GM12878 (cell line): ENCODE measurements at regions not wholly inside any gene's neighbourhood (a gene's known extent, or its start where the extent isn't known, plus 50 kb on each side); places are given as distances from the start of the nearest gene placed in this dataset.

Source experiments
- ATAC-seq: fragments of 200-7000 bp; cut with Tn5 transposase; 3 replicates; pipeline ENCODE4 v1.9.1; 2020; ENCODE audit warnings: mild to moderate bottlenecking, moderate library complexity
- BruUV-seq: library from RNA; stranded (reverse); fragments of 400-500 nt; replicated peaks from 2 replicates; lab custom pipeline; 2021; lab: Mats Ljungman, UMichigan
- CTCF ChIA-PET: fragments of 300-600 bp; sonication (Branson Sonifier 250); formaldehyde crosslinking; extraction: SDS; loops from one replicate; lab custom pipeline; 2021; ENCODE audit warnings: inconsistent platforms; lab: Yijun Ruan, JAX
- POLR2A ChIA-PET: fragments of 350-600 bp; formaldehyde crosslinking; extraction: SDS; loops from one replicate; lab custom pipeline; 2021; ENCODE audit warnings: inconsistent platforms; lab: Charles Lee
- RAD21 ChIA-PET: fragments of 300-600 bp; sonication (Branson Sonifier 250); formaldehyde crosslinking; loops from one replicate; lab custom pipeline; 2023; ENCODE audit warnings: antibody characterized with exemption; ENCODE audit not compliant: unreplicated experiment; lab: Charles Lee
- SMC1A ChIA-PET: fragments of 300-600 bp; sonication (Branson Sonifier 250); formaldehyde crosslinking; loops from one replicate; lab custom pipeline; 2023; ENCODE audit not compliant: unreplicated experiment, uncharacterized antibody; lab: Charles Lee
- DNase-seq: peaks from one replicate; pipeline ENCODE4 v3.0.0-alpha.2; 2011; ENCODE audit warnings: low read depth, low spot score
- FAIRE-seq: peaks from 3 replicates; lab custom pipeline; 2011; peaks lifted over from hg19 to GRCh38; lab: Jason Lieb, UNC
- H2AFZ ChIP-seq: 2 replicates; pipeline ENCODE4 v1.6.0; 2011; ENCODE audit warnings: low read depth, low read length, control low read depth; ENCODE audit not compliant: control insufficient read depth
- H3K27ac ChIP-seq: 2 replicates; pipeline ENCODE4 v1.5.1; 2011; ENCODE audit warnings: control low read depth; ENCODE audit not compliant: control insufficient read depth, insufficient read depth
- H3K27me3 ChIP-seq, 2 experiments: replicated peaks in 1 of 2; 2 replicates each; pipeline versions ENCODE4 v1.6.0 to v1.6.1; 2011; ENCODE audit warnings: low read length in 1 of 2; ENCODE audit not compliant: control insufficient read depth in 2 of 2, insufficient read depth in 2 of 2
- H3K36me3 ChIP-seq, 2 experiments: 2 replicates each; pipeline ENCODE4 v1.5.1; 2011; ENCODE audit warnings: low read length in 1 of 2; ENCODE audit not compliant: control insufficient read depth in 2 of 2, insufficient read depth in 2 of 2
- H3K4me1 ChIP-seq: 2 replicates; pipeline ENCODE4 v1.6.1; 2011; ENCODE audit warnings: mild to moderate bottlenecking, low read length, moderate library complexity, mixed read lengths; ENCODE audit not compliant: control insufficient read depth, insufficient read depth
- H3K4me2 ChIP-seq: 2 replicates; pipeline ENCODE4 v1.6.0; 2011; ENCODE audit warnings: control low read depth; ENCODE audit not compliant: control insufficient read depth, insufficient read depth
- H3K4me3 ChIP-seq: fragments of 200-600 bp; sonication (generic); 2 replicates; pipeline ENCODE4 v1.5.1; 2016
- H3K79me2 ChIP-seq: 2 replicates; pipeline ENCODE4 v1.6.0; 2011; ENCODE audit warnings: low read length; ENCODE audit not compliant: control insufficient read depth, insufficient read depth
- H3K9ac ChIP-seq: 2 replicates; pipeline ENCODE4 v1.8.0; 2011; ENCODE audit warnings: low read length, control low read depth, mixed read lengths; ENCODE audit not compliant: control insufficient read depth, insufficient read depth
- H3K9me3 ChIP-seq: replicated peaks from 3 replicates; pipeline ENCODE4 v1.5.1; 2011; ENCODE audit warnings: mild to moderate bottlenecking, low read length; ENCODE audit not compliant: control insufficient read depth, insufficient read depth
- H4K20me1 ChIP-seq: 2 replicates; pipeline ENCODE4 v1.6.0; 2011; ENCODE audit not compliant: control insufficient read depth, insufficient read depth
- BCLAF1 ChIP-seq: fragments of 450-650 bp; IDR thresholded peaks from 2 replicates; pipeline ENCODE4 v1.6.1; 2017; ENCODE audit warnings: antibody characterized with exemption, mild to moderate bottlenecking, moderate library complexity
- BMI1 ChIP-seq: fragments of 450-650 bp; IDR thresholded peaks from 2 replicates; pipeline ENCODE4 v1.6.1; 2016; ENCODE audit warnings: mild to moderate bottlenecking, moderate library complexity, borderline replicate concordance
- CHD4 ChIP-seq: fragments of 200-600 bp; sonication (generic); IDR thresholded peaks from 2 replicates; pipeline ENCODE4 v1.6.1; 2016; ENCODE audit warnings: mild to moderate bottlenecking
- EED ChIP-seq: sonication (generic); IDR thresholded peaks from 2 replicates; pipeline ENCODE4 v1.6.1; 2016; ENCODE audit warnings: antibody characterized with exemption, low read depth
- FOXM1 ChIP-seq: IDR thresholded peaks from 2 replicates; pipeline ENCODE4 v1.6.1; 2012; ENCODE audit warnings: low read depth, mild to moderate bottlenecking, inconsistent platforms, low read length, moderate library complexity
- JUND ChIP-seq: IDR thresholded peaks from 2 replicates; pipeline ENCODE4 v1.6.1; 2012; ENCODE audit warnings: low read depth, mild to moderate bottlenecking, low read length, improper control_type of control experiment, moderate library complexity
- KLF5 ChIP-seq: fragments of 450-650 bp; IDR thresholded peaks from 2 replicates; pipeline ENCODE4 v1.6.1; 2014; ENCODE audit warnings: mild to moderate bottlenecking; ENCODE audit not compliant: partially characterized antibody
- MEF2B ChIP-seq: fragments of 450-650 bp; IDR thresholded peaks from 2 replicates; pipeline ENCODE4 v1.6.1; 2018; ENCODE audit warnings: mild to moderate bottlenecking, moderate library complexity; ENCODE audit not compliant: partially characterized antibody, poor library complexity, severe bottlenecking
- NKRF ChIP-seq: fragments of 450-650 bp; conservative IDR thresholded peaks from 2 replicates; pipeline ENCODE4 v1.6.1; 2017; ENCODE audit warnings: mild to moderate bottlenecking, moderate library complexity
- NR2C2 ChIP-seq: IDR thresholded peaks from 2 replicates; pipeline ENCODE4 v1.6.1; 2011; ENCODE audit warnings: borderline replicate concordance, low read depth; ENCODE audit not compliant: control insufficient read depth, insufficient read length
- SIN3A ChIP-seq: IDR thresholded peaks from 2 replicates; pipeline ENCODE4 v1.6.1; 2012; ENCODE audit warnings: low read depth, low read length, improper control_type of control experiment
- SMC3 ChIP-seq: IDR thresholded peaks from 2 replicates; pipeline ENCODE4 v1.6.1; 2011; ENCODE audit warnings: low read length, improper control_type of control experiment, borderline replicate concordance
- SREBF1 ChIP-seq: IDR thresholded peaks from 2 replicates; pipeline ENCODE4 v1.6.1; 2012; ENCODE audit warnings: mild to moderate bottlenecking, low read length
- SRF ChIP-seq, 2 experiments: IDR thresholded peaks; 2 replicates each; pipeline ENCODE4 v1.6.1; 2011; ENCODE audit warnings: low read depth in 2 of 2, low read length in 2 of 2, mild to moderate bottlenecking in 1 of 2, moderate library complexity in 1 of 2
- STAT1 ChIP-seq: fragments of 450-650 bp; conservative IDR thresholded peaks from 2 replicates; pipeline ENCODE4 v1.6.1; 2014; ENCODE audit warnings: antibody characterized with exemption, mild to moderate bottlenecking
- ZBTB4 ChIP-seq: fragments of 450-650 bp; formaldehyde crosslinking; IDR thresholded peaks from 2 replicates; pipeline ENCODE4 v1.4.0; 2022; ENCODE audit warnings: mild to moderate bottlenecking, moderate library complexity
- ZZZ3 ChIP-seq: IDR thresholded peaks from 2 replicates; pipeline ENCODE4 v1.6.1; 2011; ENCODE audit warnings: low read depth; ENCODE audit not compliant: control insufficient read depth, insufficient read length
- WGBS: methylation state at CpG from one replicate; pipeline ENCODE4 v1.1.6; 2016; ENCODE audit warnings: low lambda C conversion rate; ENCODE audit not compliant: insufficient replicate concordance, insufficient coverage; ENCODE audit errors: missing lambda C conversion rate; 5-methylcytosine and 5-hydroxymethylcytosine counted together
- in situ Hi-C: fragments of 300-500 bp; cut with MboI; formaldehyde crosslinking; loops from 9 replicates; pipeline ENCODE4 v1.14.3; 2018; ENCODE audit warnings: mixed read lengths
- intact Hi-C: fragments of 100-400 bp; cut with micrococcal nuclease; formaldehyde crosslinking; loops from one replicate; pipeline ENCODE4 v1.14.2; 2022; ENCODE audit not compliant: unreplicated experiment
- TF ChIP-seq, protein P1 (sequence below): IDR thresholded peaks from 2 replicates; pipeline ENCODE4 v1.6.1; 2012; ENCODE audit warnings: low read depth, low read length, improper control_type of control experiment

- DNase-seq = no peak
- no peak for ATAC-seq
- Histone ChIP-seq H3K4me1 (no peaks in the 10 kb centered on the region), H3K36me3 (no peaks in the 10 kb centered on the region), H3K27me3 (no peaks in the 10 kb centered on the region; a peak in 1 of 4 replicates), H2AFZ (no peak overlapping the region), H3K79me2 (no peaks in the 10 kb centered on the region)
- no peak for FAIRE-seq
- ChIA-PET RAD21 (no interaction called here), SMC1A (no interaction called here), POLR2A (no interaction called here)
- 21% methylated on average over 3 of the region's 3 CpGs for WGBS
- intact Hi-C loops = no loop called here
- no TSS peak for BruUV-seq
- in situ Hi-C loops = no loop called here
- no peak for TF ChIP-seq MEF2B
- no peak for TF ChIP-seq STAT1
- TF ChIP-seq CHD4 = no peak
- TF ChIP-seq NKRF = no peak
- no peak for TF ChIP-seq KLF5
- TF ChIP-seq FOXM1 = no peak
- TF ChIP-seq SMC3 = no peak
- TF ChIP-seq BCLAF1 = no peak
- no peak for TF ChIP-seq BMI1
- TF ChIP-seq, protein P1, sequence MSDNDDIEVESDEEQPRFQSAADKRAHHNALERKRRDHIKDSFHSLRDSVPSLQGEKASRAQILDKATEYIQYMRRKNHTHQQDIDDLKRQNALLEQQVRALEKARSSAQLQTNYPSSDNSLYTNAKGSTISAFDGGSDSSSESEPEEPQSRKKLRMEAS = no peak
- no peak for TF ChIP-seq NR2C2
- TF ChIP-seq EED = no peak
- TF ChIP-seq SREBF1 = no peak
- no peak for TF ChIP-seq SRF (IDR thresholded peaks at IDR 0.05; ENCODE audit: low read depth in 2 of 2, low read length in 2 of 2)
- no peak for TF ChIP-seq ZZZ3
- no peak for TF ChIP-seq ZBTB4 (CRISPR knock-in tag)
- no peak for TF ChIP-seq JUND
- no peak for TF ChIP-seq SIN3A
- TF ChIP-seq, all 136 proteins: peak for 0
- CTCF ChIA-PET = interaction anchor here (0.8 to 1.7 kb wide), 2 partner anchors 45 to 260 kb away, joined by 3 to 10 read pairs; no protein-coding TSS in a partner anchor
- Histone ChIP-seq H3K27ac (no peak overlapping the region), H3K4me2 (no peak overlapping the region), H3K9ac (no peak overlapping the region), H3K4me3 (no peak overlapping the region), H4K20me1 (no peaks in the 10 kb centered on the region), H3K9me3 (no peaks in the 10 kb centered on the region)
These were observed 195.9 kb upstream of the TBC1D5 start for GRCh38 chr3:17938313-17938712.
